DMS79 (cell line): ENCODE measurements at regions not wholly inside any gene's neighbourhood (a gene's known extent, or its start where the extent isn't known, plus 50 kb on each side); places are given as distances from the start of the nearest gene placed in this dataset.

Experiments
- DNase-seq: peaks from one replicate; lab custom pipeline; 2025; lab: John Stamatoyannopoulos, UW

- DNase-seq, result no peak
Observed at GRCh38 chr3:3629911-3630310, 169.3 kb upstream of the LRRN1 start.

DNA sequence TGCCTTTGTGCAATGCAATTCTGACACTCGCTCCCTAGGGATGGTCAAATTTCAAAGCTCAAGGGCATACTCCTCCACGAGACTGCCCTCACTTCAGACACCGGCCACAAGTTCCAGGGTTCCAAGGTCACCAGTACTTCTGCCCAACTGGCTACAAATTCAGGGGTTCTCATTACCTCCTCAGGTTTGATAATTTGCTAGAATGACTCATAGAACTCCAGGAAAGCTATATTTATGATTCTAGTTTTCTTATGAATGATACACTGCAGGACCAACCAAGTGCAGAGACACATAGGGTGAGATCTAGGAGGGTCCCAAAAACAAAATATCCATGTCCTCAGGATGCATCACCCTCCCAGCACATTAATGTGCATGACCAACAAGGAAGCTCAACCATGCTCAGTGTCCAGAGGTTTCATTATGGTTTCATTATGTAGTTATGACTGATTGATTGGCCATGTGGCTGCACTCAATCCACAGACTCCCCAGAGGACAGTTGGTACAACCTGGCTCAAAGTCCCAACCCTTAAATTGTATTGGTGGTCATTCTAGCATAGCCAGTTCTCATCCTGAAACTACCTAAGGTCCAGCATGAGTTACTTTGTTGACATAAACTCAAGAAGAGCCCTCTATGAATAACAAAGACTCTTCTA, 170.4 kb upstream of the LRRN1 start:
- no peak for DNase-seq

GRCh38 chr3:3627114-3627513, 172.1 kb upstream of the LRRN1 start:
- DNase-seq, result no peak

DNA sequence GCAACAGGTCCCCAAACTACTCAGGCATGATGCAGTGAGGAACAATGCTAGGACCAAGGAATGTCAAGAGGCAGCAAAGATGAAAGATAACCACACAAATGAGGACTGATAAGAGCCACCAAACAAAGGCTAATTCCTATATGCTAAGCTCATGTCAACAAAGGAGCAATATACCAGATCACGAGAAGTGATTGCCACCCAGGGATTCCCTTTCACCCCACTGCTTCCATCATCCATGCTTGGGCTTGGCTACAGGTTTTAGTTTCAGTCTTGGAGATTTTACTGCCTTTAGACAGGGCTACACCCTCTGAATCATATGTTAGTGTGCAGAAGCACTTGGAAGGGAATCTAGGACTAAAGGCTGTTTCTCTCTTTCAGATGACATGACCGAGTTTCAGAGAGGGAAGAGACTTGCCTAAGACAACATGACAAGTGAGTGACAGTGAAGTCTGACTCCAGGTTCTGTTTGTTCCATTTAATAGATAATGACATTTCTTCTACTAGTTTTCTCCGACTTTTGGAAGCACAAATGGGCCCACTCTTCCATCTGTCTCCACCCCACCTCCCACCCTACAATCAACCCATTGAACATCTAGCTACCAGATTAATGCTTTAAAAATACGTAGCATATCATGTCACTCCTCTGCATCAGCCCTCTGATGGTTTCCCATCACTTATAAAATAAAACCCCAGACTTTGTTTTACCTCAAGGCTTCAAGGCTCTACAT, 173.5 kb upstream of the LRRN1 start:
- DNase-seq, result no peak

DNA sequence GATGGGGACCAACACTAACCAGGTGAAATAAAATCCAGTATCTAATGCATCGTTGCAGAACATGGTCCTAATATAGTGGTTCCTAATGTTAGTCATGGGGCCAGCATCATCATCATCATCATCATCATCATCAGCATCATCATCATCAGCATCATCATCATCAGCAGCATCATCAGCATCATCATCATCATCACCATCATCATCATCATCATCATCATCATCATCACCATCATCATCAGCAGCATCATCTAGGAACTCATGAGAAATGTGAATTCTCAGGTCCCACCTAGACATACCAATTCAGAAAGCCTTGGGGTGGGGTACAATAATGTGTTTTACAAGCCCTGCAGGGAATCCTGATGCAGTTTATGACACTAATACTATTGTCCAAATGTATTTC, 179.4 kb upstream of the LRRN1 start:
- no peak for DNase-seq

- DNase-seq, result no peak
Observed at GRCh38 chr3:3618623-3619022, 180.6 kb upstream of the LRRN1 start.

- DNase-seq, result no peak
Observed at GRCh38 chr3:3615533-3615932, 183.7 kb upstream of the LRRN1 start.

DNA sequence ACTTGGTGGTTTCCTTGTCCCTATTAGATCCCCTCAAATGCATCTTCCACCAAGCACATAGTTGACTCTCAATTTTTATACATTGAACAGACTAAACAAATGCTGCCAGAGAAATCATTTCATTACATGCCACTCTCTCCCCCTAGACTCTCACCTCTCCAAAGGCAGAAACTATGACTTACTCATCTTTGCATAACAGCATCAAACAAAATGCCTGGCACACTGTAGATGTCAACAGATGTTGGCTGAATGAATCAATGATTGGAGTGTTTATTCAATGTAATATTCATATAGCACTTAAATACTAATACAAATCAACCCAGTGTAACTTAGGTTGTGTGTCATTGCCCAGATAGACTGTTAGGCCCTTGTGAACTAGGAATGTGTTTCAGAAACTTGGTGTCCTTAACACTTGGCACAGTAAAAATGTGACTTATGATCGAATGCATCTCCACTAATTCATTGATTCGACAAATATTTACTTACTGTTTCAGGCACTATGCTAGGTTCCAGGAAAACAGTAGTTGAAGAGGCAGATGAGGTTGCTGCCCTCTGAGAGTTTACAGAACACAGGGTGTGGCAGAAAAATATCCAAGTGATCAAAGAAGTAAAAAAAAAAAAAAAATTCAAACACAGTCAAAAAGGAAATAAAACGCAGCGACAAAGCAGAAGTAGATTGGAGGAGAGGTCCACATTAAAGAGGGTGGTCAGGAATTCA, 188.5 kb upstream of the LRRN1 start:
- DNase-seq, result no peak

DNA sequence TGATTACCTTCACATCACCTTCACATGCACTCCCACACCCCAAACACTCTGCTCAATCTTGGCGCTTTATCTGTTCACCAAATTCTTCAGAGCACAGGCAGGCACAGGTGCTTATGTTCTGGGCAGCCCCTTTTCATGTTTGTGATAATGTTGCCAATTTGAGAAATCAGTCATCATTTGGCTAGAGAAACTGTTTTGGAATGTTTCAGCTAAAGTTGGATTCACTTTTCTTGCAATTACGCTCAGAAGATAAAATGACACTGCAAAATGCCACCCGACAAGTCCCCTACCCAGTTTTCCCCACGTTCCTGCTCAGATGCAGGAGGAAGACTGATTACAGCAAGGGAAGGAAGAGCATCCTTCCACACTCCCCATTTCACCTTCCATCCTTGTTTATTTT, 192.9 kb upstream of the LRRN1 start:
- no peak for DNase-seq

DNA sequence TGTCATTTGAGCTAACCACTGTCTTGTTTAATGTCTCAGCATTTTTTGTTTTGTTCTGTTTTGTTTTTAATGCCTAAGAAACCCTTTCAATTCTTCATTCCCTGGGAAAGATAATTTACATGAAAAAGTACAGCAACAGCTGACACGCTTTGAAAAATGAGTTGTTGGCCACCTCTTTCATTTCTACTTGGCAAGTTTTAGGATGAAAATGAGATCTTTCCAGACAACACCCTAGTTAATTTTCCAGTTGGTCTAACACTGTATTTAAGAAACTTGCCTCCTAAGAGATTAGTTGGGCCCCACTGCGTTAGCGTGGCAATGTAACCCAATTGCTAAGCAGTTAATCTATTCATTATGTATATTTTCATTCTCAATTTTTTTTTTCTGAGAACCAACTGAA, 194.0 kb upstream of the LRRN1 start:
- DNase-seq, result no peak

DNA sequence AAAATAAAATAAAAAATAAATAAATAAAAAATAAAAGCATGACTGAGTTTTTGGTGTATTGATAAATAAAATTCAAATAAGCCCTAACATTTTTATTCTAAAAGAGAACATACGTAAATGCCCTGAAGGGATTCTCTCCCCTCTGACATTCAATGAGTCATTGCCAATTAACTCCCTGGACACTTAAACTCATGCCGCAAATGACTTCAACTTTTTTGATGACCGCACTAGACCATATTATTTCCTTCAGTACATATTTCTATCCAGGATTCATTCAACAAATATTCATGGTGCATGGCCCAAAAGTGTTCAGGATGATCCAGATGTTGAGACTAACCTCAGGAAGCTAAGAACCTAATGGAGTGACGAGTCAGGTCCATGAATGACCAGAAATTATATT, 195.9 kb upstream of the LRRN1 start:
- no peak for DNase-seq

DNA sequence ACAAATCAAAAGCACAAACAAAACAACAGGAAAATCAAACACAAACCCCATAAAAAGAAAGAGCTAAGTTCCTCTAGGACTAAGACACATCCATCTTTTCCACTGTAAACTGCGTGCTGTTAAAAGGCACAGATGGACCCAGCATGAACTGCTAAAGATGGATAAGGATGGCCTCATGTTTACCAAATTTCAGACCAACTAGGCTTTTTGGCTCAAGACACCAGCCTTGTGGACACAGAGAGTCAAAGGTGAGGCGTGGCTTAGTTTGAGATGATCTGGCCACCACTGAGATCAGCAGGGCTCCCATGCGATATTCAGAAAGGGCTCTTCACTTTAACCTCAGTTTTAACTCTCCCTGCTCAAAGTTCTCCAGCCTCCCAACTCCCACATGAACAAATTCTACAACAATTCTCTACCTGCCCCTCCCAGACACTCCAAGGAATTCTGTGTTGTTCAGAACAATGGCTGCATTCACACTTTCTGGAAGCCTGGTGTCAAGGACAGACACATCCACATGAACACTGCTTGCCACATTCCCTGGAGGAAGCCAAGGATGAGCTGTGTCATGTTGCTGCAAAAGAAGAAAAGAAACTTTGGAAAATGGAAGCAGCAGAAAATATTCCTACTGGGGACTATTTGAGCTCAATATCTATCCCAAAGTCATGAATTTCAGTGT, 198.4 kb upstream of the LRRN1 start:
- DNase-seq, result no peak

DNA sequence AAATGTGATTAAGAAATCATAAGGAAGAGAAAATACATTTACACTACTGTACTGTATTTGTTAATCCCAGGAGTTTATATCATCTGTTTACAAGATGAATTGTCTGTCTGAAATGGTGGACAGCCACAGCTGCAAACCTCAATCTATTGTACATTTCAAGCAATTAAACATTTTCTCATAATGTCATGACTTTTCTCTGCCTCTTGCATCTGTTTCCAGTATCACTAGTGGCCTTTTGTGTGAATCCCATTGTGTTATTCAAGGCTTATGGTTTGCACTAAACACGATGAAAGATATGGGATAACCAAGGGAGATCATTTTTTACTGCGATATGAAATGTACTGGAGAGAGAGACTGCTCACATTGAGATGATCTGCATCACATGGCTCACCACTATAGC, 200.2 kb upstream of the LRRN1 start:
- no peak for DNase-seq

DNA sequence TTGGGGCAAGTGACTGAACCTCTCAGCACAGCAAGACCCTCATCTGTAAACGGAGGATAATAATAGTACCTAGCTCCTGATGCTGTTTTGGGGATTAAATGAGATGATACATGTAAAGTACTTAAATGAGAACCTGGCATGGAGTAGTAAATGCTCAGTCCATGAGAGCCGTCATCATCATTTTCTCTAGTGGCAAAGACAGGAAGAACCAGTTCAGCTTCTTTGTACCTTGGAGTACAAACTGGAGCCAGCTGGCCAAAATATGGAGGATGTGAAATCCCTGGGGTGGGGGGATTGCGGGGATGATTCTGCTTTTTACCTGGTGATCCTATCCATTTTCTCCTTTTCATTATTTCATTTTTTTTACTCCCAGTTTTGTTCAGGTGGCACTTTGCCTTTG, 204.2 kb upstream of the LRRN1 start:
- no peak for DNase-seq

DNA sequence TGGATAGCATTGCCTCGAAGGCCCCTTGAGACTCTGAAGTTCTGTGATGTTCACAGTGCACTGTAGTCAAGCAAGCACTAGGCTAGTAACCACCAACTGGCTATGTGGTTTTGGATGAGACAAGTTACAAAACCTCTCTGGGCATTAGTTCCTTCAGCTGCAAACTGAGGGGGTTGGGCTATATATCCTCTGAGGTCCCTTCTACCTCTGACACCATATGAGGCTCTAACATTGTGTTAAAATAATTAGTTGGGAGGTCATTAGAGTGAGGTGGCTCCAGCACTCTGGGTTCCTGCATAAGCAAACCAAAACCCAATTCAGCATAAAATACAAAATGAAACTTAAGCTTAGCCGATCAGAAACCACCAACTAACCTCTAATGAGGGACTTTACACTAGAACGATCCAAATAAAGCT, 209.5 kb upstream of the LRRN1 start:
- DNase-seq, result no peak

- no peak for DNase-seq
Observed at GRCh38 chr3:3587647-3587972, 211.6 kb upstream of the LRRN1 start.

GRCh38 chr3:3586843-3587646, 212.2 kb upstream of the LRRN1 start:
- no peak for DNase-seq

- no peak for DNase-seq
Observed at GRCh38 chr3:3586336-3586735, 212.9 kb upstream of the LRRN1 start.

- DNase-seq, result no peak
Observed at GRCh38 chr3:3579658-3580057, 219.6 kb upstream of the LRRN1 start.

- DNase-seq, result no peak
Observed at GRCh38 chr3:3578718-3579117, 220.5 kb upstream of the LRRN1 start.

- no peak for DNase-seq
Observed at GRCh38 chr3:3577823-3578222, 221.4 kb upstream of the LRRN1 start.

DNA sequence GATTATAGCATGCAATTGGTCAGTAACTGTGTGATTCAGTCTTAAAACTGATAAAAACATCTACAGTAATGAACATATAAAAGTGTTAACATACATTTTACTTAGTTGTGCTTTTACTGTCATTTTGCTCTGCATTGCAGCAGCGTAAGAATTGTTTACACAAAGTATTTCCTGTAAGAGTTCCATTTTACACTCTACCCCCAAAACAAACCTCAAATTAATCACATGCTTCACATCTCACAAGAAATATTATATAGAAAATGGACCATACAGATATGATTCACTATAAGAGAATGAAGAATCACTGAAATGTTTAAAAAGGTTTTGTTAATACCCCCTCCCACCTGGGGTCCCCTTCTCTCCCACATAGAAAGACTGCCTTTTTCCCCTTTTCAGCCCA, 225.9 kb upstream of the LRRN1 start:
- DNase-seq, result no peak
